Right lobe of liver (tissue), 6 donors: ENCODE measurements at regions not wholly inside any gene's neighbourhood (a gene's known extent, or its start where the extent isn't known, plus 50 kb on each side); places are given as distances from the start of the nearest gene placed in this dataset.

Experiments used
- ATAC-seq, 4 donors: fragments of 200-7000 bp; cut with Tn5 transposase; one replicate each; pipeline ENCODE4 v1.9.1; 2020; ENCODE audit warnings: mild to moderate bottlenecking in 4 of 4, moderate library complexity in 4 of 4
- DNase-seq, 3 donors: peaks; one replicate each; pipeline ENCODE4 v3.0.0-alpha.2; 2020
- H3K27ac ChIP-seq, 3 donors: fragments of 200-600 bp; one replicate each; pipeline ENCODE4 v1.8.0; 2022
- H3K27me3 ChIP-seq, 2 donors: fragments of 200-600 bp; one replicate each; pipeline ENCODE4 v1.8.0; 2022
- H3K36me3 ChIP-seq, 4 donors: fragments of 200-600 bp; sonication (generic) in 1 of 4; one replicate each; pipeline versions ENCODE4 v1.5.1 to v1.8.0; 2017 to 2022; ENCODE audit warnings: control low read depth in 1 of 4
- H3K4me1 ChIP-seq, 4 donors: fragments of 200-600 bp; sonication (generic) in 1 of 4; one replicate each; pipeline versions ENCODE4 v1.5.1 to v1.8.0; 2017 to 2022; ENCODE audit warnings: control low read depth in 1 of 4
- H3K4me3 ChIP-seq, 3 donors: fragments of 200-600 bp; one replicate each; pipeline ENCODE4 v1.8.0; 2022
- H3K9me3 ChIP-seq, 4 donors: fragments of 200-600 bp; sonication (generic) in 1 of 4; one replicate each; pipeline versions ENCODE4 v1.5.1 to v1.8.0; 2017 to 2022; ENCODE audit warnings: control low read depth in 1 of 4
- POLR2A ChIP-seq: fragments of 450-650 bp; IDR thresholded peaks from one replicate; pipeline ENCODE4 v1.6.1; 2017; ENCODE audit warnings: antibody characterized with exemption, mild to moderate bottlenecking
- WGBS: methylation state at CpG from one replicate; pipeline ENCODE4 v1.1.6; 2018; ENCODE audit warnings: low coverage, low lambda C conversion rate; ENCODE audit not compliant: insufficient coverage; ENCODE audit errors: missing lambda C conversion rate; 5-methylcytosine and 5-hydroxymethylcytosine counted together
- intact Hi-C, 2 donors: fragments of 100-400 bp; cut with DNase I; formaldehyde crosslinking; loops; one replicate each; pipeline versions ENCODE4 v1.11.2 to v1.14.1; 2022
- TF ChIP-seq, protein P1 (sequence below), 4 donors: fragments of 200-600 bp in 3 of 4; fragments of 450-650 bp in 1 of 4; IDR thresholded peaks; one replicate each; pipeline versions ENCODE4 v1.5.1 to v1.8.0; 2016 to 2022; ENCODE audit warnings: antibody characterized with exemption in 4 of 4, mild to moderate bottlenecking in 2 of 4
- donor health status: DM: no; HTN: yes; CAD: no.
- donor health status: DM: no; HTN: no; CAD: no.
- donor health status: DM: no; HTN: no; CAD: no.
- donor health status: DM: no; HTN: yes; CAD: no.
- donor health status: DM: no; HTN: yes; CAD: no.

DNA sequence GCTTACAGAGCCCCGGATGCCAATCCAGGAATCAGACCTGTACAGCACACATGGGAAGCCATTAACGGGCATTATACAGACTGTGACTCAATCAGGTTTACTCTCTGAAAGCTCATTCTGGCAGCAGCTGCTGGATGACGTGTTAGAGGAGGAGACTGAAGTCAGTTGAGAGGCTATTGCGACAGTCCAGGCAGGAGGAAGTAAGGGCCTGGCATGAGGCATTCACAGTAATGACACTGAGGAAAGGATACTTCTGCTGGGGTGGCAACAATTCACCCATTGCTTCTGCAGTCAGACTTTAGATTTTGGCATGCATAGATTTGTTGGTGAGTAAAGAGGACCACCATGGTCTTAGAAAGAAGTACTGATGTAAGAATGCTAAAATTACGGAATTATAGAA lies 151.0 kb upstream of the HEY2 start:
- Histone ChIP-seq H3K27ac (no peak overlapping the region), H3K27me3 (no peaks in the 10 kb centered on the region), H3K4me1 (no peaks in the 10 kb centered on the region), H3K9me3 (no peaks in the 10 kb centered on the region), H3K4me3 (no peak overlapping the region), H3K36me3 (no peaks in the 10 kb centered on the region)
- DNase-seq, result peak in 1 of 3 donors; percentile 27
- intact Hi-C loops, result no loop called here
- 63% methylated on average over 5 of the region's 5 CpGs for WGBS
- peak in 3 of 4 donors; percentile 31 to 77 (median 52) for ATAC-seq
- TF ChIP-seq, protein P1, sequence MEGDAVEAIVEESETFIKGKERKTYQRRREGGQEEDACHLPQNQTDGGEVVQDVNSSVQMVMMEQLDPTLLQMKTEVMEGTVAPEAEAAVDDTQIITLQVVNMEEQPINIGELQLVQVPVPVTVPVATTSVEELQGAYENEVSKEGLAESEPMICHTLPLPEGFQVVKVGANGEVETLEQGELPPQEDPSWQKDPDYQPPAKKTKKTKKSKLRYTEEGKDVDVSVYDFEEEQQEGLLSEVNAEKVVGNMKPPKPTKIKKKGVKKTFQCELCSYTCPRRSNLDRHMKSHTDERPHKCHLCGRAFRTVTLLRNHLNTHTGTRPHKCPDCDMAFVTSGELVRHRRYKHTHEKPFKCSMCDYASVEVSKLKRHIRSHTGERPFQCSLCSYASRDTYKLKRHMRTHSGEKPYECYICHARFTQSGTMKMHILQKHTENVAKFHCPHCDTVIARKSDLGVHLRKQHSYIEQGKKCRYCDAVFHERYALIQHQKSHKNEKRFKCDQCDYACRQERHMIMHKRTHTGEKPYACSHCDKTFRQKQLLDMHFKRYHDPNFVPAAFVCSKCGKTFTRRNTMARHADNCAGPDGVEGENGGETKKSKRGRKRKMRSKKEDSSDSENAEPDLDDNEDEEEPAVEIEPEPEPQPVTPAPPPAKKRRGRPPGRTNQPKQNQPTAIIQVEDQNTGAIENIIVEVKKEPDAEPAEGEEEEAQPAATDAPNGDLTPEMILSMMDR (IDR thresholded peaks at IDR 0.05), result no peak
- no peak for TF ChIP-seq POLR2A

DNA sequence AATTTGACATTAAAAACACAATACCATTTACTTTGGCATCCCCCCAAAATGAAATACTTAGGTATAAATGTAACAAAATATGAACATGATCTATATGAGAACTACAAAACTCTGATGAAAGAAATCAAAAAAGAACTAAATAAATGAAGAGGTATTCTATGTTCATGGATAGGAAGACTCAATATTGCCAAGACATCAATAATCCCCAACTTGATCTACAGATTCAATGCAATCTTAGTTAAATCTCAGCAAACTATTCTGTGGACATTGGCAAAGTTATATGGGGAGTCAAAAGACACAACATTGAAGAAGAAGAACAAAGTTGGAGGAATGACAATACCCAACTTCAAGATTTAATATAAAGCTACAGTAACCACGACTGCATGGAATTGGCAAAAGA lies 145.2 kb upstream of the HEY2 start:
- H3K36me3 ChIP-seq, result no peaks in the 10 kb centered on the region
- intact Hi-C loops, result no loop called here
- no peaks in the 10 kb centered on the region for H3K9me3 ChIP-seq
- no peak overlapping the region for H3K27ac ChIP-seq
- ATAC-seq (no peak), DNase-seq (no peak)
- 20% methylated on average over 1 of the region's 1 CpG for WGBS
- TF ChIP-seq, protein P1 (IDR thresholded peaks at IDR 0.05), result no peak
- no peaks in the 10 kb centered on the region for H3K4me1 ChIP-seq
- no peaks in the 10 kb centered on the region for H3K27me3 ChIP-seq
- no peak overlapping the region for H3K4me3 ChIP-seq

DNA sequence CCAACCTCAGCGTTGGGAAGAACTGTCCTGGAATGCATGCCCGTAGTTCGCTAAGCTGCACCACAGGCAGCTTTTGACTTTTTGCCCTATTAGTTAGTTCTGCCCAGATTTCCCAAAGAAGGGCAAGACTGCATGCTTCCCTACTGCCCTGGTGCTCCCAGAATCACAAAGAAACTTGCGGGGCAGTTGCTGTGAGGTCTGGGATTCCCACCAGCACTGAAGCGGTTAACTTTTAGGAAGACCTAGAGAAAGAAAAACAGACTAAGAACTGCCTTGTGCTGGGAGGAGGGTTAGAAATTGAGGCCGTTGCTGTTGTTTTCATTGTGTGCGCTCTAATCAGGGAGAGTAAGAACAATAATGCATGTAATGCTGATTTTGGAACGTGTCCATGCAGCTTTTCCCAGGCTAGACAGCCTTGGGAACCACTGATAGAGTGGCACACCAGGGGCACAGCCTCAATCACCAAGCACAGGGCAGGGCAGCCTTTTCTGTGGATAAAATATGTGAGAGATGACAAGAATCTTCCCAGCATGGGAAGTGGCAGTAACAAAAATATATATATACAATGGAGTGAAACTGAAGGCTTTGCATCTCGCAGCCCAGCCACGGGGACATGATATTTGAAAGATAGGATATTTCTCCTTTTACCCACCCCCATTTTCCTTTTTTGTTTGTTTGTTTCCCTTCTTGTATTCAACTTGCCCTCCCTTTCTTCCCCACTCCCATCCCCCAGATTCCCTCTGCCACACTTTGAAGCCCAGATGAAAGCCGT lies 137.7 kb upstream of the HEY2 start:
- no peak for ATAC-seq
- intact Hi-C loops, result no loop called here

DNA sequence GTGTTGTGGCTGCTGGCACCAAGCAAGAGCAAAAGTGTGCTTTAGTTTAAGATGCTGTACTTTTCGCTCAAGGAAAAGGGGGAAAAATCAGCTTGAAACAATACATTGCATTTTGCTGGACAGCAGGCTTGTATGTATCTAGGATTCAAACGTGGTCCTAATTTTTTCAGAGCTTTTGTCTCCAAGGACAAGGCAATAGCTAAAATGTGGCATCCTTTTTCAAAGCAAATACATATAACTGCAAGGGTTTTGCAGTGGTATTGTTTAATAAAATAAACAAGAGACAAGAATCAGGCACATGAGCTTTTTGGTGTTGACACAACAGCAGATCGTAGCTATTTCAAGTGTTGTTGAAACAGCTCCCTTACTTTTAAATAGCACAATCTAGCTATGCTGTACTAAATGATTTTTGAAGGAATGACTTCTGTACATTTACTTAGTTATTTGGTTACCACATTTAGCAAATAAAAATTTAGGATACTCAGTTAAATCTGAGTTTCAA lies 137.0 kb upstream of the HEY2 start:
- intact Hi-C loops, result no loop called here
- ATAC-seq, result no peak
- DNase-seq, result no peak
- Histone ChIP-seq H3K9me3 (no peaks in the 10 kb centered on the region), H3K27me3 (no peaks in the 10 kb centered on the region), H3K27ac (no peak overlapping the region), H3K36me3 (no peaks in the 10 kb centered on the region), H3K4me1 (no peaks in the 10 kb centered on the region), H3K4me3 (no peak overlapping the region)
- TF ChIP-seq, protein P1 (IDR thresholded peaks at IDR 0.05), result no peak
- TF ChIP-seq POLR2A, result no peak
- 33% methylated on average over 3 of the region's 3 CpGs for WGBS

More for the DNA sequence above, 137.7 kb upstream of the HEY2 start:
- TF ChIP-seq, protein P1 (IDR thresholded peaks at IDR 0.05), result no peak
- TF ChIP-seq POLR2A, result no peak
- H3K27me3 ChIP-seq, result no peaks in the 10 kb centered on the region
- no peak overlapping the region for H3K4me3 ChIP-seq
- no peaks in the 10 kb centered on the region for H3K4me1 ChIP-seq
- no peaks in the 10 kb centered on the region for H3K9me3 ChIP-seq
- DNase-seq, result no peak
- no peak overlapping the region for H3K27ac ChIP-seq
- 40% methylated on average over 11 of the region's 11 CpGs for WGBS
- H3K36me3 ChIP-seq, result no peaks in the 10 kb centered on the region
